ENCODE measurements at regions not wholly inside any gene's neighbourhood (a gene's known extent, or its start where the extent isn't known, plus 50 kb on each side); places are given as distances from the start of the nearest gene placed in this dataset.

GRCh38 chr19:32264568-32264967 is 80.8 kb upstream of the ZNF507 start:
- DNase-seq: no peak

- no peak for DNase-seq
Observed at GRCh38 chr19:32265995-32266394, 79.4 kb upstream of the ZNF507 start.

GRCh38 chr19:32266460-32266859 is 79.0 kb upstream of the ZNF507 start:
- DNase-seq: no peak

GRCh38 chr19:32268381-32268780 is 77.0 kb upstream of the ZNF507 start:
- DNase-seq: no peak

- DNase-seq: no peak
Observed at GRCh38 chr19:32269831-32270230, 75.6 kb upstream of the ZNF507 start.

DNA sequence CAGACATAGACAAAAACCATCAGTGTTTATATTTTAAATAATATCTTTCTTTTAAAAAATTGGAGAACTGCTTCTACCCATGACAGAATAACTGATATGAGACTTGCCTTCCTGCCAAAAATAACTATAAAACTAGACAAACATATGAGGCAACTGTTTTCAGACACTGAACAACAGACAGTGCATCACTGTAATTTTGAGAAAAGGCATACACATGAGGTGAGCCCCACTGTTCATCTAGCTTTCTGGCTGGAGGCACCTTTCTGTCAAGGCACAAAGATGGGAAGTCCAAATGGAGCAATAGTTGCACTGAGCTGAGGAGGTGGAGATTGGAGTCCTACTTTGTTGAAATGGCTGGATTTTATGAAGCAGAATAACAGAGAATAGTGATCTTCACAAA is 71.9 kb upstream of the ZNF507 start:
- DNase-seq: no peak

DNA sequence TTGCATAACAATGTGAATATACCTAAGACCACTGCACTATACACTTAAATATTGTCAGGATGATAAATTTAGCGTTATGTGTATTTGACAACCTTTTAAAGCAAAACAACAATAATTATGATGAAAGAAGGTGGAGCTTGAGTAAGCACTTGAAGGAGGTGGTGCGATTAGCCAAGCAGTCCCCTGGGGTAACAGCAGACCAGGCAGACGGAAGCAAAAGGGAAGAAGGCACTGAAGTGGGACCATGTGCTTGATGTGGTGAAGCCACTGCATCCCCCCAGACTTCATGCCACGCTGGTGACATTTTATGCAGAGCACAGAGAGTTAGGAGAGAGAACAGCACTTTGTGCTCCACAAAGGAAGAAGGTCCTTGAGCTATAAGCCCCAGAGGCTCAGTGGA is 58.3 kb upstream of the ZNF507 start:
- no peak for DNase-seq

- DNase-seq: no peak
Observed at GRCh38 chr19:32287811-32288227, 57.6 kb upstream of the ZNF507 start.

GRCh38 chr19:32289566-32290210 is 55.7 kb upstream of the ZNF507 start:
- DNase-seq: no peak

- DNase-seq: no peak
Observed at GRCh38 chr19:32291876-32292275, 53.5 kb upstream of the ZNF507 start.

DNA sequence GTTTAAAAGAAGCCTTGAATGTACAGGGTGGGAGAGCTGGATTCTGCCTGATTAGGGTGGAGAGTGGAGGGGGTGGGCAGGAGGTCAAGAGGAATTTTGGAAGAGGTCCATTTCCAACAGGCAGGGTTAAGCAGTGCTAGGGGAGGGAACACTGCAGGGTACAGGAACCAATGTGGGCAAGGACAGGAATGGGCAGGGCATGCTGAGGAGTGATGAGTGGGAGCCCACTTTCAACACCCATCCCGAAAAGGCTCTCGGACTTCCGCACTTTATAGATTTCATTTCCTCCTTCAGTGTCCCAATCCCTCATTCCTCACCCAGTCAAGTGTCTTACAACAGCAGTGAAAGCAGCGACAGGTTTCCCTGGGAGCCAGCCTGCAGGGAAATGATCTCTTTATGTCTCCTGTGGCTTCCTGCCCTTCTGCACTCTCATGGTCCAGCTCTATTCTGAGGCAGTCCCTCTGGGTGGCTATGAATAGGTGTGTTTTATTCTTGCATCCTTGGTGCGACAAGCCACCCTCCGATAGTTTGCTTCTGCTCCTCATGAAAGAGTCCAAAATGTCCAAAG is 50.5 kb upstream of the ZNF507 start:
- no peak for DNase-seq

Data from stimulated activated CD4-positive, alpha-beta T cell treated with anti-CD3 and anti-CD28 coated beads, Interleukin-1b, Interleukin-23, amount 100 ng/mL, for 48 hours (primary cell).